ENCODE measurements at regions not wholly inside any gene's neighbourhood (a gene's known extent, or its start where the extent isn't known, plus 50 kb on each side); places are given as distances from the start of the nearest gene placed in this dataset.

DNA sequence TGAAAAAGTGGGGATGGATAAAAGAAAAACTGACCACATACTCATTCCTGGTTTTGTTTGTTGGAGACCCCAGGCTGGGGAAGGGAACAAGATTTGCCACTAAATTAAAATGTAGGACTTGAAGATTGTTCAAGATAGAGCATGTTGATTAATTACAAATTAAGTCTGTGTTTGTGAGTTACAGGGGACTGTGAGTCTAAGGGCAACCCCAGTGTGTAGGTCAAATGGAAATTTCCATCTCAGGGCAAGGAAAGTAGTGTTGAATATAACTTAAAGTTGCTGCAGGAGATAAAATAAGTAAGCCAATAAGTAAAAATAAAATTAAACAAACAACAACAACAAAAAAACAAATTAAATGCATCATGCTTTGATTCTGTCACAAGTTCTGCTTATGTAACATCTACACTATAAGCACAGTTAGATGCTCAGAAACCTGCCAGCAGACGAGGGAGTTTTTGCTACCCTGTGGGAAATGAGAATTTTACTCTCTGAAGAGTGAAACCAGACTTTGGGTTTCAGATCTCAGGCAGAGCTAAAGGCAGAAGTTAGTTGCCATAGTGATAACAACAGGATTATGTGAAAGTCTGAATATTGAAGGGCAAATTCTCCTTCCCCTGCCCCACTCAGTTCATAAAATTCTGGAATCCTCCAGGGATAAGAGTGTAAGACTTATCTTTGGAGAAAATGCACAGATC lies 352.3 kb downstream of the GRXCR1 start:
- TF ChIP-seq, protein P1, sequence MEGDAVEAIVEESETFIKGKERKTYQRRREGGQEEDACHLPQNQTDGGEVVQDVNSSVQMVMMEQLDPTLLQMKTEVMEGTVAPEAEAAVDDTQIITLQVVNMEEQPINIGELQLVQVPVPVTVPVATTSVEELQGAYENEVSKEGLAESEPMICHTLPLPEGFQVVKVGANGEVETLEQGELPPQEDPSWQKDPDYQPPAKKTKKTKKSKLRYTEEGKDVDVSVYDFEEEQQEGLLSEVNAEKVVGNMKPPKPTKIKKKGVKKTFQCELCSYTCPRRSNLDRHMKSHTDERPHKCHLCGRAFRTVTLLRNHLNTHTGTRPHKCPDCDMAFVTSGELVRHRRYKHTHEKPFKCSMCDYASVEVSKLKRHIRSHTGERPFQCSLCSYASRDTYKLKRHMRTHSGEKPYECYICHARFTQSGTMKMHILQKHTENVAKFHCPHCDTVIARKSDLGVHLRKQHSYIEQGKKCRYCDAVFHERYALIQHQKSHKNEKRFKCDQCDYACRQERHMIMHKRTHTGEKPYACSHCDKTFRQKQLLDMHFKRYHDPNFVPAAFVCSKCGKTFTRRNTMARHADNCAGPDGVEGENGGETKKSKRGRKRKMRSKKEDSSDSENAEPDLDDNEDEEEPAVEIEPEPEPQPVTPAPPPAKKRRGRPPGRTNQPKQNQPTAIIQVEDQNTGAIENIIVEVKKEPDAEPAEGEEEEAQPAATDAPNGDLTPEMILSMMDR (IDR thresholded peaks at IDR 0.05; ENCODE audit: extremely low read depth in 1 of 2, insufficient read depth in 1 of 2, low read depth in 1 of 2, low read length in 2 of 2): no peak
- TF ChIP-seq EZH2 (IDR thresholded peaks at IDR 0.05; ENCODE audit: borderline replicate concordance, low read depth, low read length, severe bottlenecking): no peak
